CD1c-positive myeloid dendritic cell (primary cell): ENCODE measurements at regions not wholly inside any gene's neighbourhood (a gene's known extent, or its start where the extent isn't known, plus 50 kb on each side); places are given as distances from the start of the nearest gene placed in this dataset.

ENCODE experiments used
- DNase-seq: peaks from one replicate; pipeline ENCODE4 v3.0.0-alpha.2; 2016; ENCODE audit errors: extremely low spot score

DNA sequence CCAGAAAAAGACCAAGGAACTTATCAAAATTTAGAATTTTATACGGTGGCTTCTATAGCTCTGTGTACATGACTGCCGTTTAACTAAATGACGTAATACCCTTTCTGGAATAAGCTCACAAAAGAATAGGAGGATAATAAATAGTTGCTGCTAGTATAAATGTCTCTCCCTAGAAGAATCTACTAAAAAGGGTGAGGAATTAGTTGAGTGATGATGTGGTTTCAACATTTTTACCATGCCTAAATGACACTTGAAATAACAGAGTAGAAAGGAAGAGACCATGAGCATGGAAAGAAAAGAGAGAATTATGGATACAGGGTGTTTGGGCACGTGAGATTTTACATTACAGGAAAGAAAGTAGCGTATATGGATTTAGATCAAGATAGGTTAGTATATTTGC, 231.1 kb downstream of the ARAP2 start:
- DNase-seq = no peak
